Erythroblast (primary cell): ENCODE measurements at regions not wholly inside any gene's neighbourhood (a gene's known extent, or its start where the extent isn't known, plus 50 kb on each side); places are given as distances from the start of the nearest gene placed in this dataset.

Experiments used
- GATA1 ChIP-seq: IDR thresholded peaks from 2 replicates; pipeline ENCODE4 v1.6.1; 2011; ENCODE audit warnings: low read depth, mild to moderate bottlenecking, control low read depth, low read length, moderate library complexity
- POLR2A ChIP-seq: IDR thresholded peaks from 2 replicates; pipeline ENCODE4 v1.6.1; 2011; ENCODE audit warnings: mild to moderate bottlenecking, low read length

DNA sequence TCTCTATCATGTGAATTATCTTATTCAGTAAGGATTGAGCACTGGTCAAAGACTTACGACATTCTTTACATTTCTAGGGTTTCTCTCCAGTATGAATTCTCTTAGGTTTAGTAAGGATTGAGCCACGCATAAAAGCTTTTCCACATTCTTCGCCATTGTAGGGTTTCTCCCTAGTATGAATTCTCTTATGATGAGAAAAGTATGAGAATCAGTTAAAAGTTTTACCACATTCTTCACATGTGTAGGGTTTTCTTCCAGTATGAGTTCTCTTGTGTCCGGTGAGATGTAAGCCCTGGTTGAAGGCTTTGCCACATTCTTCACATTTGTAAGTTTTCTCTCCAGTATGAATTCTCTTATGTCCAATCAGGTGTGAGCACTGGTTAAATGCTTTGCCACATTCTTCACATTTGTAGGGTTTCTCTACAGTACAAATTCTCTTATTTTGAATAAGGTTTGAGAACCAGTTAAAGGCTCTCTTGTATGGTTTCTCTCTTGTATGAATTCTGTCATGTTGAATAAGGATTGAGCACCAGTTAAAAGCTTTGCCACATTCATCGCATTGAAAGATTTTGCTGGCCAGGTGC lies 445.9 kb downstream of the ZNF479 start:
- TF ChIP-seq POLR2A: no peak
- no peak for TF ChIP-seq GATA1
